ENCODE measurements at regions not wholly inside any gene's neighbourhood (a gene's known extent, or its start where the extent isn't known, plus 50 kb on each side); places are given as distances from the start of the nearest gene placed in this dataset.
"Not testable (repeated sequence)": the region's sequence is repeated elsewhere in the genome, so short reads cannot be mapped to it uniquely, and the experiment has no call there.

- Mint-ChIP-seq H3K9me3 (no peaks in the 10 kb centered on the region), H3K36me3 (no peaks in the 10 kb centered on the region), H3K4me3 (no peak overlapping the region), H3K4me1 (no peaks in the 10 kb centered on the region), H3K27ac (no peak overlapping the region), H3K27me3 (peaks cover 3% of the 10 kb centered on the region)
These were observed 365.7 kb upstream of the FANCL start for GRCh38 chr2:58606799-58607198.

GRCh38 chr2:58604096-58604495 is 363.0 kb upstream of the FANCL start:
- H3K9me3 Mint-ChIP-seq, result no peaks in the 10 kb centered on the region
- H3K4me1 Mint-ChIP-seq, result no peaks in the 10 kb centered on the region
- H3K27me3 Mint-ChIP-seq, result peaks cover 1% of the 10 kb centered on the region
- no peak overlapping the region for H3K4me3 Mint-ChIP-seq
- H3K36me3 Mint-ChIP-seq, result no peaks in the 10 kb centered on the region
- no peak overlapping the region for H3K27ac Mint-ChIP-seq

DNA sequence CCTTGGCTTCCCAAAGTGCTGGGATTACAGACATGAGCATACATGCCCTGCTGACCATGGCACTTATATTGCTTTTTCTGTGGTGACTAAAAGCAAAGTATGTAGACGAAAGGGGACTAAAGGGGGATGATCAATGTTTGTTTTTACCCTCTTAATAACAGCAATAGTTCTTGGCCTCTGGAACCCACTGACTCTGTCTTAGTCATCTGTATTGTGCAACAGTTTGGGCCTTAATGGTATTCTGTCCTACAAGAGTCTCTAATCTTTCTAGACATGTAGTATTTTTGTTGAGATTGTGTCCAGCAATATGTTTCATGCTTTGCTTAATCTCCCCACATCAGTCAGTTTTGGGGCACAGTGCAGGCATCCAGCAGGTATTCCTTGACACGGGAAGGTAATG is 359.9 kb upstream of the FANCL start:
- Mint-ChIP-seq H3K27me3 (peaks cover 1% of the 10 kb centered on the region), H3K27ac (no peak overlapping the region), H3K36me3 (no peaks in the 10 kb centered on the region), H3K9me3 (no peaks in the 10 kb centered on the region), H3K4me1 (no peaks in the 10 kb centered on the region), H3K4me3 (no peak overlapping the region)

DNA sequence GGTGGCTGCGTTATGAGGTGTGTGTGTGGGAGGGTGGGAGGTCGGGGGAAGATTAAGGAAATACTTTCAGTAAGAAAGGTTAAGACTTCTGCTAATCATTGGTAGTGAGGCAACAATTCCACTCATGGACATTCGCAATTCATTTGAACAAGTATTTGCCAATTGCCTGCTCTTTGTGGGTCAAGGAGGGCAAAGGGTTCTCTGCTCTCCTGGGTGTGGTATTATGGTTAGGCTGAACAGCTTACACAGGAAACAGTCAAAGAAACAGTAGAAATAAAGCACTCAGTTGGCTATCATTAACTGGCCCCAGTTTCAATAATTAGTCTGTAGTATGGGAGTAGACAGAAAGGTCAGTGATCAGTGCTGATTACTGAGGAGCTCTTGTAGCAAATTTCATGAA is 357.0 kb upstream of the FANCL start:
- Mint-ChIP-seq H3K9me3 (no peaks in the 10 kb centered on the region), H3K27ac (no peak overlapping the region), H3K4me3 (no peak overlapping the region), H3K36me3 (no peaks in the 10 kb centered on the region), H3K27me3 (no peaks in the 10 kb centered on the region), H3K4me1 (no peaks in the 10 kb centered on the region)

DNA sequence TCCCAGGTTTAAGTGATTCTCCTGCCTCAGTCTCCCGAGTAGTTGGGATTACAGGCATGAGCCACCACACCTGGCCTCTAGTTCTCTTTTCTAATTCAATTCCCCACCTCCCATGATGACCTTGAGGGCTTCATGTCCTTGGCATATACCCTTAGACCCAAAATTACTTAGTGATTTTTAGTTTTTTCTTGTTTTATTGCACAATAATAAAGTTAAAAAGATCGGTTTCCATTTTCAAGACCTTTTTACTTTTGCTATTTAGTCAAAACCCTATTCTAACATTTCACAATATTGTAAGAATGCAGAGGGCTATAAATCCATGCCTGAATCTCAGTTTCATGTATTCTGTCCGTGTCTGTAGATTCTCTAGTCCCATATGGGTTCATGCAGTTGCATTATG is 354.6 kb upstream of the FANCL start:
- Mint-ChIP-seq H3K36me3 (no peaks in the 10 kb centered on the region), H3K4me1 (no peaks in the 10 kb centered on the region), H3K4me3 (no peak overlapping the region), H3K27me3 (no peaks in the 10 kb centered on the region), H3K27ac (no peak overlapping the region), H3K9me3 (no peaks in the 10 kb centered on the region)

- Mint-ChIP-seq H3K9me3 (no peaks in the 10 kb centered on the region), H3K4me1 (no peaks in the 10 kb centered on the region), H3K27me3 (no peaks in the 10 kb centered on the region), H3K27ac (no peak overlapping the region), H3K4me3 (no peak overlapping the region), H3K36me3 (no peaks in the 10 kb centered on the region)
These were observed 353.6 kb upstream of the FANCL start for GRCh38 chr2:58594762-58595161.

- no peak overlapping the region for H3K27ac Mint-ChIP-seq
These were observed 353.1 kb upstream of the FANCL start for GRCh38 chr2:58594175-58594574.

GRCh38 chr2:58586178-58586577 is 345.1 kb upstream of the FANCL start:
- H3K4me1 Mint-ChIP-seq, H3K4me3 Mint-ChIP-seq, H3K9me3 Mint-ChIP-seq, H3K36me3 Mint-ChIP-seq, H3K27ac Mint-ChIP-seq, H3K27me3 Mint-ChIP-seq: not testable (repeated sequence)

More at GRCh38 chr2:58594175-58594574, 353.1 kb upstream of the FANCL start:
- Mint-ChIP-seq H3K9me3 (no peaks in the 10 kb centered on the region), H3K4me1 (no peaks in the 10 kb centered on the region), H3K27me3 (no peaks in the 10 kb centered on the region), H3K36me3 (no peaks in the 10 kb centered on the region), H3K4me3 (no peak overlapping the region)

- Mint-ChIP-seq H3K9me3 (no peaks in the 10 kb centered on the region), H3K36me3 (no peaks in the 10 kb centered on the region), H3K27me3 (no peaks in the 10 kb centered on the region), H3K4me1 (no peaks in the 10 kb centered on the region), H3K4me3 (no peak overlapping the region), H3K27ac (no peak overlapping the region)
These were observed 344.1 kb upstream of the FANCL start for GRCh38 chr2:58585233-58585632.

GRCh38 chr2:58584606-58585118 is 343.5 kb upstream of the FANCL start:
- Mint-ChIP-seq H3K4me3 (no peak overlapping the region), H3K27me3 (no peaks in the 10 kb centered on the region), H3K36me3 (no peaks in the 10 kb centered on the region), H3K4me1 (no peaks in the 10 kb centered on the region), H3K9me3 (no peaks in the 10 kb centered on the region), H3K27ac (no peak overlapping the region)

DNA sequence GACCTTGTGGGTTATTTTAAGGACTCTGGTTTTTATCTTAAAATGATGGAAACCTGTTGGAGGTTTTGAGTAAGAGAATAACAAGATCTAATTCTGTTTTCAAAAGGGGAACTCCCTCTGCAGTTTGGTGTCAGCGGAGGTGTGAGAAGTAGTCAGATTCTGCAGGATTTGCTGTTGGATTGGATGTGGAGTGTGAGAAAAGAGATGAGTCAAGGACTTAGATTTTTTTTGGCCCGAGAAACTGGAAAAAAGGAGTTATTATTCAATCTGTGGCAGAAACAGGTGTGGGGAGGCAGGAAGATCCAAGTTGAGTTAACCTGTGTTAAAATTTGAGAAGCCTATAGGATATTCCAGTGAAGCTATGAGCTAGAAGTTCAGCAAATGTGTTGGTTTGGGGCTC is 337.2 kb upstream of the FANCL start:
- no peaks in the 10 kb centered on the region for H3K36me3 Mint-ChIP-seq
- no peaks in the 10 kb centered on the region for H3K4me1 Mint-ChIP-seq

GRCh38 chr2:58574873-58575272 is 333.7 kb upstream of the FANCL start:
- Mint-ChIP-seq H3K27ac (no peak overlapping the region), H3K4me3 (no peak overlapping the region)

More for the DNA sequence above, 337.2 kb upstream of the FANCL start:
- Mint-ChIP-seq H3K9me3 (no peaks in the 10 kb centered on the region), H3K4me3 (no peak overlapping the region), H3K27me3 (peaks cover 3% of the 10 kb centered on the region), H3K27ac (no peak overlapping the region)

GRCh38 chr2:58572731-58573130 is 331.6 kb upstream of the FANCL start:
- Mint-ChIP-seq H3K4me1 (peaks cover 5% of the 10 kb centered on the region), H3K27ac (no peak overlapping the region), H3K4me3 (no peak overlapping the region), H3K36me3 (no peaks in the 10 kb centered on the region), H3K9me3 (no peaks in the 10 kb centered on the region), H3K27me3 (peaks cover under 1% of the 10 kb centered on the region)

More at GRCh38 chr2:58574873-58575272, 333.7 kb upstream of the FANCL start:
- peaks cover 5% of the 10 kb centered on the region for H3K4me1 Mint-ChIP-seq
- H3K27me3 Mint-ChIP-seq, result peaks cover 3% of the 10 kb centered on the region
- no peaks in the 10 kb centered on the region for H3K9me3 Mint-ChIP-seq
- no peaks in the 10 kb centered on the region for H3K36me3 Mint-ChIP-seq

DNA sequence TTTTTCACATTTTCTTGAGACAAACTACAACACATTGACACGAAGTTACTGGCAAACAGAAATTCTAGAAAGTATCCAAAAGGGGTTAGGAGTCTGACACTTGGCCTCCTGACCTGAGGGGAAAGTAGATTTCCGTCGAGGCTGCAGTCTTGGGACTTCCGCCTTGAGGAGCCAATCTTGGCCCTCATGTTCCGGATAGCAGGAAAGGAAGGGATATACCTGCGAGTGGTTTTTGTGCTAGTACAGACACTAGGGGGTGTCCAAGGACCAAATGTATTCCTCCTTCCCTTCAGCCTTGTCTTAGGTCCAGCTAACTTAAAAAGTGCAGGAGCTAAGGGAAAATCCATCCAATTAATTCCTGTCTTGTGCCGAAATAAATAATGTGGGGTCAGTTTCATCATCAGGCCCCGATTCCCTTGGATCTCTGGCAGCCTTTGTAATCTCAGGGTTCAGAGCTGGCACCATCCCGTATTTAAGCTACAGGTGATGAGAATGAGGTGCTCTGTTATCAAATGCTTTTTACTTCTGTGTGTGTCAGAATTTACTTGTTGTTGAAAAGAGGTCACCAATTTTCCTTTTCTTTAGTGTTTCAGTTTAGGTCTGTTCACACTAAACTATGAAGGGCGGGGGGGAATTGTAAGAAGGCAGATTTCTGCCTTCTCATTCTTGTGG is 330.2 kb upstream of the FANCL start:
- Mint-ChIP-seq H3K27me3 (no peaks in the 10 kb centered on the region), H3K36me3 (no peaks in the 10 kb centered on the region), H3K9me3 (no peaks in the 10 kb centered on the region), H3K27ac (no peak overlapping the region), H3K4me1 (peaks cover 5% of the 10 kb centered on the region), H3K4me3 (no peak overlapping the region)

GRCh38 chr2:58569475-58570185 is 328.5 kb upstream of the FANCL start:
- Mint-ChIP-seq H3K9me3 (no peaks in the 10 kb centered on the region), H3K4me3 (no peak overlapping the region), H3K27me3 (no peaks in the 10 kb centered on the region), H3K36me3 (no peaks in the 10 kb centered on the region), H3K4me1 (peaks cover 5% of the 10 kb centered on the region), H3K27ac (no peak overlapping the region)

- Mint-ChIP-seq H3K36me3 (no peaks in the 10 kb centered on the region), H3K27ac (no peak overlapping the region), H3K27me3 (no peaks in the 10 kb centered on the region), H3K4me1 (peaks cover 5% of the 10 kb centered on the region), H3K9me3 (no peaks in the 10 kb centered on the region), H3K4me3 (no peak overlapping the region)
These were observed 327.8 kb upstream of the FANCL start for GRCh38 chr2:58568901-58569300.
